NT2/D1 (cell line): ENCODE measurements at regions not wholly inside any gene's neighbourhood (a gene's known extent, or its start where the extent isn't known, plus 50 kb on each side); places are given as distances from the start of the nearest gene placed in this dataset.
"Not testable (repeated sequence)": the region's sequence is repeated elsewhere in the genome, so short reads cannot be mapped to it uniquely, and the experiment has no call there.

Source experiments
- SUZ12 ChIP-seq: IDR thresholded peaks from 2 replicates; pipeline ENCODE4 v1.6.1; 2011; ENCODE audit not compliant: insufficient read length, insufficient read depth; ENCODE audit errors: extremely low read depth
- YY1 ChIP-seq: IDR thresholded peaks from 2 replicates; pipeline ENCODE4 v1.6.1; 2011; ENCODE audit not compliant: insufficient read length, insufficient read depth
- ZNF274 ChIP-seq: IDR thresholded peaks from 2 replicates; pipeline ENCODE4 v1.6.1; 2011; ENCODE audit warnings: mild to moderate bottlenecking, low read depth, low read length

GRCh38 chr5:2070787-2071186 is 188.1 kb upstream of the IRX4 start:
- not testable (repeated sequence) for TF ChIP-seq ZNF274, YY1, SUZ12
